HEK293T (cell line): ENCODE measurements at regions not wholly inside any gene's neighbourhood (a gene's known extent, or its start where the extent isn't known, plus 50 kb on each side); places are given as distances from the start of the nearest gene placed in this dataset.

Source experiments
- BHLHE40 ChIP-seq: fragments of 450-650 bp; IDR thresholded peaks from 2 replicates; pipeline ENCODE4 v1.6.1; 2016; ENCODE audit warnings: mild to moderate bottlenecking, moderate library complexity, borderline replicate concordance
- CTBP1 ChIP-seq: fragments of 450-650 bp; IDR thresholded peaks from 2 replicates; pipeline ENCODE4 v1.6.1; 2016; ENCODE audit warnings: borderline replicate concordance
- FOXA1 ChIP-seq: fragments of 450-650 bp; IDR thresholded peaks from 2 replicates; pipeline ENCODE4 v1.6.1; 2016; ENCODE audit warnings: mild to moderate bottlenecking
- FOXK2 ChIP-seq: fragments of 450-650 bp; IDR thresholded peaks from 2 replicates; pipeline ENCODE4 v1.6.1; 2016; ENCODE audit warnings: mild to moderate bottlenecking
- FOXM1 ChIP-seq: fragments of 450-650 bp; IDR thresholded peaks from 2 replicates; pipeline ENCODE4 v1.6.1; 2017; ENCODE audit warnings: mild to moderate bottlenecking, borderline replicate concordance
- HDGF ChIP-seq: fragments of 450-650 bp; IDR thresholded peaks from 2 replicates; pipeline ENCODE4 v1.6.1; 2017; ENCODE audit warnings: antibody characterized with exemption, borderline replicate concordance
- L3MBTL2 ChIP-seq: fragments of 450-650 bp; conservative IDR thresholded peaks from 2 replicates; pipeline ENCODE4 v1.6.1; 2016; ENCODE audit warnings: mild to moderate bottlenecking
- SP1 ChIP-seq: fragments of 450-650 bp; IDR thresholded peaks from 2 replicates; pipeline ENCODE4 v1.6.1; 2017
- SUZ12 ChIP-seq: fragments of 450-650 bp; IDR thresholded peaks from 2 replicates; pipeline ENCODE4 v1.6.1; 2016; ENCODE audit warnings: mild to moderate bottlenecking
- TARDBP ChIP-seq: fragments of 450-650 bp; IDR thresholded peaks from 2 replicates; pipeline ENCODE4 v1.6.1; 2016
- TF ChIP-seq, protein P1 (sequence below): fragments of 450-650 bp; IDR thresholded peaks from 2 replicates; pipeline ENCODE4 v1.6.1; 2016

DNA sequence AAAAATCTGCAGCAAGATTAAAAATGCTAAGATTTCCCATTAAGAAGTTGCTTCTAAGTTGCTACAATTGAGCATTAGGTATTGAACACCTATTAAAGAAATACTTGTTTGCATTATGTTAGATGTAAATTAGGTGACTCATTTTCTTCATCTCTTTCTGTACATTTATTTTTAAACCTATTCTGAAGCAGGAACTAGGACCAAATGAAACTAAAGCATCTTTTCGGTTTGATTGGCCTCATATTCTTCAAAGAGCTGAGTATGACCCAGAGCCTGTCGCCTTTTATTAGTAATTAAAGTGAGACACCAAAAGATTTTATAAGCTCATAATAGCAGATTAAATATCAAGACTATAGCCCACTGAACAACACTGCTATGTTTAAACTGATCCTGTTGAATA, 83.4 kb upstream of the ZEB2 start:
- TF ChIP-seq TARDBP (no peak), SUZ12 (no peak), CTBP1 (no peak), SP1 (no peak), FOXA1 (no peak), FOXM1 (no peak), FOXK2 (no peak), L3MBTL2 (no peak), HDGF (no peak), BHLHE40 (no peak)
- TF ChIP-seq, protein P1, sequence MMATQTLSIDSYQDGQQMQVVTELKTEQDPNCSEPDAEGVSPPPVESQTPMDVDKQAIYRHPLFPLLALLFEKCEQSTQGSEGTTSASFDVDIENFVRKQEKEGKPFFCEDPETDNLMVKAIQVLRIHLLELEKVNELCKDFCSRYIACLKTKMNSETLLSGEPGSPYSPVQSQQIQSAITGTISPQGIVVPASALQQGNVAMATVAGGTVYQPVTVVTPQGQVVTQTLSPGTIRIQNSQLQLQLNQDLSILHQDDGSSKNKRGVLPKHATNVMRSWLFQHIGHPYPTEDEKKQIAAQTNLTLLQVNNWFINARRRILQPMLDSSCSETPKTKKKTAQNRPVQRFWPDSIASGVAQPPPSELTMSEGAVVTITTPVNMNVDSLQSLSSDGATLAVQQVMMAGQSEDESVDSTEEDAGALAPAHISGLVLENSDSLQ: no peak
